ENCODE measurements at regions not wholly inside any gene's neighbourhood (a gene's known extent, or its start where the extent isn't known, plus 50 kb on each side); places are given as distances from the start of the nearest gene placed in this dataset.
"Not testable (repeated sequence)": the region's sequence is repeated elsewhere in the genome, so short reads cannot be mapped to it uniquely, and the experiment has no call there.

- DNase-seq (ENCODE audit: low spot score): no peak
Observed at GRCh38 chr17:83159204-83160049, 80.0 kb downstream of the METRNL start.

GRCh38 chr17:83160443-83161297, 81.3 kb downstream of the METRNL start:
- DNase-seq (ENCODE audit: low spot score): no peak

GRCh38 chr17:83161298-83162034, 82.1 kb downstream of the METRNL start:
- no peak for DNase-seq (ENCODE audit: low spot score)

GRCh38 chr17:83162035-83162745, 82.8 kb downstream of the METRNL start:
- no peak for DNase-seq (ENCODE audit: low spot score)

- no peak for DNase-seq (ENCODE audit: low spot score)
Observed at GRCh38 chr17:83164490-83164889, 85.1 kb downstream of the METRNL start.

- DNase-seq (ENCODE audit: low spot score): no peak
Observed at GRCh38 chr17:83170571-83171260, 91.3 kb downstream of the METRNL start.

- no peak for DNase-seq (ENCODE audit: low spot score)
Observed at GRCh38 chr17:83171661-83172060, 92.3 kb downstream of the METRNL start.

- not testable (repeated sequence) for DNase-seq (ENCODE audit: low spot score)
Observed at GRCh38 chr17:83172099-83172498, 92.7 kb downstream of the METRNL start.

- not testable (repeated sequence) for DNase-seq (ENCODE audit: low spot score)
Observed at GRCh38 chr17:83172646-83173045, 93.2 kb downstream of the METRNL start.

GRCh38 chr17:83173180-83173913, 93.9 kb downstream of the METRNL start:
- DNase-seq (ENCODE audit: low spot score): not testable (repeated sequence)

GRCh38 chr17:83173914-83174361, 94.5 kb downstream of the METRNL start:
- no peak for DNase-seq (ENCODE audit: low spot score)

- DNase-seq (ENCODE audit: low spot score): no peak
Observed at GRCh38 chr17:83174362-83175118, 95.1 kb downstream of the METRNL start.

- no peak for DNase-seq (ENCODE audit: low spot score)
Observed at GRCh38 chr17:83175119-83175821, 95.9 kb downstream of the METRNL start.

GRCh38 chr17:83175822-83176622, 96.6 kb downstream of the METRNL start:
- no peak for DNase-seq (ENCODE audit: low spot score)

- DNase-seq (ENCODE audit: low spot score): no peak
Observed at GRCh38 chr17:83176623-83177583, 97.5 kb downstream of the METRNL start.

GRCh38 chr17:83177611-83178532, 98.5 kb downstream of the METRNL start:
- DNase-seq (ENCODE audit: low spot score): no peak

Measured in COLO829 (cell line).